ENCODE measurements at regions not wholly inside any gene's neighbourhood (a gene's known extent, or its start where the extent isn't known, plus 50 kb on each side); places are given as distances from the start of the nearest gene placed in this dataset.
"Not testable (repeated sequence)": the region's sequence is repeated elsewhere in the genome, so short reads cannot be mapped to it uniquely, and the experiment has no call there.

DNA sequence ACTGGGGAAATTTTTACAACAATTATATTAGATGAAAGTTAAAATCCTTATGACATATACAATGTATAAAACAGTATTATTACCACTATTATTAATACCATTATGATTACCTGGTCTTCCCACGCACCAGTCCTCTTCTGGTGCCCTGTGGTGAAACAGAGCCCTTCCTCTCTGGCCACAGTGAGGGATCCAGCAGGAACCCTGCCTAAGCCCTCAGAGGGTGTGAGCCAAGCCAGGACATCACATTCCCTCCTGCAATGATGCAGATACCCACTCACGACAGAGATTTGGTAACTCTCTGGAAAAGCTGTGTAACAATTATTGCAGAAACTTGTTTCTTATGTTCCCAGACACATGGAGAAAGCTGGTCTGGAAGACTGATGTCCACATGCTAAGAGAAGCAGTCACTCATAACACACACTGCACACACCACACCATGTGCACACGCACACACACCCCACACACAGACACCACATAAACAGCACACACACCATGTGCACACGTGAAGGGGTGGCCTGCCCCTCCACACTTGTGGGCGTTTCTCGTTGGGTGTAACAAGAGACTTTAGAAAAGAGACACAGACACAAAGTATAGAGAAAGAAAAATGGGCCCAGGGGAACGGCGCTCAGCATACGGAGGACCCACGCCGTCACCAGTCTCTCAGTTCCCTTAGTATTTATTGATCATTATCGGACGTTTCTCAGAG, 1373.8 kb upstream of the DEFB115 start:
- not testable (repeated sequence) for DNase-seq

DNA sequence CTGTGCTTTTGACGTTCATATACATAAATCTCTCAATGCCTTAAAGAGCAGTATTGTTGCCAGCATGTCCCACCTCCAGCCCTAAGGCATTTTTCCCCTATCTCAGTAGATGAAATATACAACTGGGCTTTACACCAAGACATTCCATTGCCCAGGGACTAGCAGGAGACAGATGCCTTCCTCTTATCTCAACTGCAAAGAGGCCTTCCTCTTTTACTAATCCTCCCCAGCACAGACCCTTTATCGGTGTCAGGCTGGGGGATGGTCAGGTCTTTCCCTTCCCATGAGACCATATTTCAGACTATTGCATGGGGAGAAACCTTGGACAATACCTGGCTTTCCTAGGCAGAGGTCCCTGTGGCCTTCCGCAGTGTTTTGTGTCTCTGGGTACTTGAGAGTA, 1373.1 kb upstream of the DEFB115 start:
- DNase-seq, result not testable (repeated sequence)

DNA sequence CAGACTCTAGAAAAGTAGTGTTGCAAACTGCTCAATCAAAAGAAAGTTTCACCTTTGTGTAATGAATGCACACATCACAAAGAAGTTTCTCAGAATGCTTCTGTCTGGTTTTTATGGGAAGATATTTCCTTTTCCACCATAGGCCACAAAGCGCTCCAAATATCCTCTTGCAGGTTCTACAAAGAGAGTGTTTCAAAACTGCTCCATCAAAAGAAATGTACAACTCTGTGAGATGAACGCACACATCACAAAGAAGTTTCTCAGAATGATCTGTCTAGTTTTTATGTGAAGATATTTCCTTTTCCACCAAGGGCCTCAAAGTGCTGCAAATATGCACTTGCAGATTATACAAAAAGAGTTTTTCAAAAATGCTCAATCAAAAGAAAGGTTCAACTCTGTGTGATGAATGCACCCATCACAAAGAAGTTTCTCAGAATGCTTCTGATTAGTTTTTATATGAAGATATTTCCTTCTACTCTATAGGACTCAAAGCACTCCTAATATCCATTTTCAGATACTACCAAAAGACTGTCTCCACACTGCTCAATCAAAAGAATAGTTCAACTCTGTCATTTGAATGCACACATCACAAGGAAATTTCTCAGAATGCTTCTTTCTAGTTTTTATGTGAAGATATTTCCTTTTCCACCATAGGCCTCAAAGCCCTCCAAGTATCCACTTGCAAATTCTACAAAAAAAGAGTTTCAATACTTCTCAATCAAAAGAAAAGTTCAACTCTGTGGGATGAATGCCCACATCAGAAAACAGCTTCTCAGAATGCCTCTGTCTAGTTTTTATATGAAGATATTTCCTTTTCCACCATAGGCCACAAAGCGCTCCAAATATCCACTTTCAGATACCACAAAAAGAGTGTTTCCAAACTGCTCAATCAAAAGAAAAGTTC, 1371.9 kb upstream of the DEFB115 start:
- DNase-seq, result not testable (repeated sequence)

DNA sequence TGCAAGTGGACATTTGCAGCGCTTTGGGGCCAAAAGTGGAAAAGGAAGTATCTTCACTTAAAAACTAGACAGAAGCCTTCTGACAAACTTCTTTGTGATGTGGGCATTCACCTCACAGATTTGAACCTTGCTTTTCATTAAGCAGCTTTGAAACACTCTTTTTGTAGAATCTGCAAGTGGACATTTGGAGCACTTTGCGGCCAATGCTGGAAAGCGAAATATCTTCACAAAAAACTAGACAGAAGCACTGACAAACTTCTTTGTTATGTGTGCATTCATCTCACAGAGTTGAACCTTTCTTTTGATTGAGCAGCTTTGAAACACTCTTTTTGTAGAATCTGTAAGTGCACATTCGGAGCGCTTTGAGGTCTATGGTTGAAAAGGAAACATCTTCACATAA, 1365.9 kb upstream of the DEFB115 start:
- not testable (repeated sequence) for DNase-seq
